HepG2 (cell line): ENCODE measurements at regions not wholly inside any gene's neighbourhood (a gene's known extent, or its start where the extent isn't known, plus 50 kb on each side); places are given as distances from the start of the nearest gene placed in this dataset.

Source experiments
- AHR ChIP-seq: IDR thresholded peaks from 2 replicates; pipeline ENCODE4 v1.6.1; 2018; ENCODE audit warnings: missing genetic modification reagents, missing compliant biosample characterization
- ASH2L ChIP-seq: fragments of 300-600, 200-600 bp; sonication (generic); IDR thresholded peaks from 2 replicates; pipeline ENCODE4 v1.7.0; 2017; ENCODE audit warnings: low read depth, mild to moderate bottlenecking, moderate library complexity, mixed read lengths, low read length; ENCODE audit not compliant: insufficient read length
- BCL6 ChIP-seq: IDR thresholded peaks from 2 replicates; pipeline ENCODE4 v1.6.1; 2016; ENCODE audit warnings: missing genetic modification reagents, missing compliant biosample characterization
- DNMT1 ChIP-seq: sonication (generic); formaldehyde crosslinking; IDR thresholded peaks from 2 replicates; pipeline ENCODE4 v1.5.1; 2020; ENCODE audit warnings: mild to moderate bottlenecking, missing genetic modification reagents
- DPF2 ChIP-seq: sonication (generic); formaldehyde crosslinking; IDR thresholded peaks from 2 replicates; pipeline ENCODE4 v1.4.0; 2020; ENCODE audit warnings: mild to moderate bottlenecking, low read depth, missing genetic modification reagents, borderline replicate concordance
- FOSL2 ChIP-seq: sonication (generic); formaldehyde crosslinking; IDR thresholded peaks from 2 replicates; pipeline ENCODE4 v1.4.0; 2020; ENCODE audit warnings: missing genetic modification reagents
- GPBP1L1 ChIP-seq: sonication (generic); formaldehyde crosslinking; IDR thresholded peaks from 2 replicates; pipeline ENCODE4 v1.5.0; 2020; ENCODE audit warnings: mild to moderate bottlenecking, missing genetic modification reagents
- HDAC2 ChIP-seq: sonication (generic); formaldehyde crosslinking; IDR thresholded peaks from 2 replicates; pipeline ENCODE4 v1.4.0; 2020; ENCODE audit warnings: missing genetic modification reagents
- HHEX ChIP-seq: IDR thresholded peaks from 2 replicates; pipeline ENCODE4 v1.6.1; 2016; ENCODE audit warnings: control low read depth
- ISL2 ChIP-seq: sonication (generic); formaldehyde crosslinking; IDR thresholded peaks from 2 replicates; pipeline ENCODE4 v1.5.0; 2020; ENCODE audit warnings: missing genetic modification reagents
- MBD4 ChIP-seq: IDR thresholded peaks from 2 replicates; pipeline ENCODE4 v1.6.1; 2012; ENCODE audit warnings: low read length, inconsistent platforms, borderline replicate concordance
- REPIN1 ChIP-seq: sonication (generic); formaldehyde crosslinking; IDR thresholded peaks from 2 replicates; pipeline ENCODE4 v1.8.0; 2022; ENCODE audit warnings: missing genetic modification reagents, low read depth, mild to moderate bottlenecking, borderline replicate concordance
- SUZ12 ChIP-seq: fragments of 150-350 bp; IDR thresholded peaks from 2 replicates; pipeline ENCODE4 v1.6.1; 2014; ENCODE audit warnings: low read depth, low read length
- TBX2 ChIP-seq: sonication (generic); formaldehyde crosslinking; IDR thresholded peaks from 2 replicates; pipeline ENCODE4 v1.5.0; 2020; ENCODE audit warnings: missing genetic modification reagents, mild to moderate bottlenecking, borderline replicate concordance
- ZKSCAN1 ChIP-seq: fragments of 150-350 bp; IDR thresholded peaks from 2 replicates; pipeline ENCODE4 v1.6.1; 2014; ENCODE audit warnings: low read length
- ZKSCAN5 ChIP-seq: sonication (generic); formaldehyde crosslinking; IDR thresholded peaks from 2 replicates; pipeline ENCODE4 v1.5.1; 2020; ENCODE audit warnings: mild to moderate bottlenecking, missing genetic modification reagents
- ZNF280D ChIP-seq: sonication (generic); formaldehyde crosslinking; IDR thresholded peaks from 2 replicates; pipeline ENCODE4 v1.5.1; 2020; ENCODE audit warnings: mild to moderate bottlenecking, missing genetic modification reagents
- ZNF282 ChIP-seq: fragments of 450-650 bp; IDR thresholded peaks from 2 replicates; pipeline ENCODE4 v1.6.1; 2018; ENCODE audit not compliant: partially characterized antibody
- ZNF354B ChIP-seq: sonication (generic); formaldehyde crosslinking; IDR thresholded peaks from 2 replicates; pipeline ENCODE4 v1.8.0; 2022; ENCODE audit warnings: mild to moderate bottlenecking, missing genetic modification reagents
- ZNF44 ChIP-seq: sonication (generic); formaldehyde crosslinking; IDR thresholded peaks from 2 replicates; pipeline ENCODE4 v1.5.1; 2020; ENCODE audit warnings: mild to moderate bottlenecking, missing genetic modification reagents
- ZNF512B ChIP-seq: sonication (generic); formaldehyde crosslinking; IDR thresholded peaks from 2 replicates; pipeline ENCODE4 v1.5.1; 2020; ENCODE audit warnings: missing genetic modification reagents, mild to moderate bottlenecking, borderline replicate concordance
- ZNF552 ChIP-seq: sonication (generic); formaldehyde crosslinking; IDR thresholded peaks from 2 replicates; pipeline ENCODE4 v1.9.0; 2022; ENCODE audit warnings: missing genetic modification reagents, mild to moderate bottlenecking, borderline replicate concordance
- ZNF780A ChIP-seq: sonication (generic); formaldehyde crosslinking; IDR thresholded peaks from 2 replicates; pipeline ENCODE4 v1.8.0; 2022; ENCODE audit warnings: mild to moderate bottlenecking, missing genetic modification reagents, moderate library complexity
- ZNF790 ChIP-seq: sonication (generic); formaldehyde crosslinking; IDR thresholded peaks from 2 replicates; pipeline ENCODE4 v1.8.0; 2022; ENCODE audit warnings: missing genetic modification reagents, mild to moderate bottlenecking, borderline replicate concordance
- ZNF83 ChIP-seq: sonication (generic); formaldehyde crosslinking; IDR thresholded peaks from 2 replicates; pipeline ENCODE4 v1.4.0; 2020; ENCODE audit warnings: missing genetic modification reagents, mild to moderate bottlenecking, borderline replicate concordance

GRCh38 chr7:112898432-112899290 is 108.5 kb upstream of the TMEM168 start (continued):
- TF ChIP-seq ASH2L (peak; percentile 38), MBD4 (no peak), ZNF512B (no peak), HDAC2 (CRISPR knock-in tag) (peak; percentile 59; the same call in 1 of the 2 replicates), BCL6 (CRISPR knock-in tag) (peak; percentile 65), TBX2 (CRISPR knock-in tag) (peak; percentile 71), ZNF282 (no peak), REPIN1 (CRISPR knock-in tag) (peak; percentile 29; the same call in 1 of the 2 replicates), ZKSCAN5 (CRISPR knock-in tag) (no peak), ZKSCAN1 (no peak), GPBP1L1 (CRISPR knock-in tag) (no peak), SUZ12 (no peak), HHEX (CRISPR knock-in tag) (no peak), DPF2 (CRISPR knock-in tag) (peak; percentile 68; the same call in 1 of the 2 replicates), ZNF83 (CRISPR knock-in tag) (no peak), ZNF780A (CRISPR knock-in tag) (no peak), ISL2 (CRISPR knock-in tag) (0 out of 2 replicates have a peak, but pooled peaks have one; percentile 25), ZNF790 (CRISPR knock-in tag) (no peak), ZNF280D (CRISPR knock-in tag) (no peak), ZNF44 (CRISPR knock-in tag) (no peak), AHR (CRISPR knock-in tag) (no peak), ZNF354B (no peak), ZNF552 (CRISPR knock-in tag) (no peak), DNMT1 (CRISPR knock-in tag) (no peak), FOSL2 (CRISPR knock-in tag) (peak; percentile 79)
